HepG2 (cell line): ENCODE measurements at regions not wholly inside any gene's neighbourhood (a gene's known extent, or its start where the extent isn't known, plus 50 kb on each side); places are given as distances from the start of the nearest gene placed in this dataset.

Experiments used
- CBFB ChIP-seq: sonication (generic); formaldehyde crosslinking; IDR thresholded peaks from 2 replicates; pipeline ENCODE4 v1.4.0; 2020; ENCODE audit warnings: missing genetic modification reagents
- POLR2A ChIP-seq, 2 experiments: IDR thresholded peaks; 2 replicates each; pipeline ENCODE4 v1.6.1; 2011; ENCODE audit warnings: low read depth in 2 of 2, low read length in 2 of 2, mild to moderate bottlenecking in 1 of 2, moderate library complexity in 1 of 2; ENCODE audit not compliant: insufficient read depth in 1 of 2
- RFXANK ChIP-seq: IDR thresholded peaks from 2 replicates; pipeline ENCODE4 v1.6.1; 2016
- SKI ChIP-seq: fragments of 450-650 bp; IDR thresholded peaks from one replicate; pipeline ENCODE4 v1.6.1; 2018; ENCODE audit warnings: mild to moderate bottlenecking; ENCODE audit not compliant: partially characterized antibody
- SP5 ChIP-seq: IDR thresholded peaks from 2 replicates; pipeline ENCODE4 v1.6.1; 2016; ENCODE audit warnings: low read depth, borderline replicate concordance
- TF ChIP-seq, protein P1 (sequence below): sonication (generic); formaldehyde crosslinking; IDR thresholded peaks from 2 replicates; pipeline ENCODE4 v1.5.0; 2020; ENCODE audit warnings: mild to moderate bottlenecking, missing genetic modification reagents, moderate library complexity

DNA sequence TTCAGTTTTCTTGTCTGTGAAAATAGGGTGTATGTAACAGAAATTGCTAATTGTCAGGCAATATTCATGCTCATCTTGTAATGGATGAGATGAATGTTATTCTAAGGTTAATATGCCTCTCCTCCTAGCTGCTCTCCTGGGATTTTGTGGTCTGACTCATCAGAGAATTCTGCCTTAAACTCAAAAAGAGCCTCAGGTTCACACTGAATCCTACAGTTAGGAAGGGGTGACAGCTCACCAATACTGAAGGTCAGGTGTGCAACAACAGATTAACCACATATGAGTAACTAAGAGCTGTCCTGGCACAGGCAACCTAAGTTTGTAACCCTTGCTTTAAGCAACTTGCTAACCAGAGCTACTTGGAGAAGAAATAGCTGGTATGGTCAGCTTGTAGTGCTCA lies 197.7 kb downstream of the SPATA18 start:
- TF ChIP-seq POLR2A (IDR thresholded peaks at IDR 0.05; ENCODE audit: insufficient read depth in 1 of 2, low read depth in 2 of 2, low read length in 2 of 2): no peak
- no peak for TF ChIP-seq SKI
- TF ChIP-seq RFXANK (CRISPR knock-in tag): no peak
- TF ChIP-seq SP5: no peak
- TF ChIP-seq, protein P1, sequence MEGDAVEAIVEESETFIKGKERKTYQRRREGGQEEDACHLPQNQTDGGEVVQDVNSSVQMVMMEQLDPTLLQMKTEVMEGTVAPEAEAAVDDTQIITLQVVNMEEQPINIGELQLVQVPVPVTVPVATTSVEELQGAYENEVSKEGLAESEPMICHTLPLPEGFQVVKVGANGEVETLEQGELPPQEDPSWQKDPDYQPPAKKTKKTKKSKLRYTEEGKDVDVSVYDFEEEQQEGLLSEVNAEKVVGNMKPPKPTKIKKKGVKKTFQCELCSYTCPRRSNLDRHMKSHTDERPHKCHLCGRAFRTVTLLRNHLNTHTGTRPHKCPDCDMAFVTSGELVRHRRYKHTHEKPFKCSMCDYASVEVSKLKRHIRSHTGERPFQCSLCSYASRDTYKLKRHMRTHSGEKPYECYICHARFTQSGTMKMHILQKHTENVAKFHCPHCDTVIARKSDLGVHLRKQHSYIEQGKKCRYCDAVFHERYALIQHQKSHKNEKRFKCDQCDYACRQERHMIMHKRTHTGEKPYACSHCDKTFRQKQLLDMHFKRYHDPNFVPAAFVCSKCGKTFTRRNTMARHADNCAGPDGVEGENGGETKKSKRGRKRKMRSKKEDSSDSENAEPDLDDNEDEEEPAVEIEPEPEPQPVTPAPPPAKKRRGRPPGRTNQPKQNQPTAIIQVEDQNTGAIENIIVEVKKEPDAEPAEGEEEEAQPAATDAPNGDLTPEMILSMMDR: no peak
- no peak for TF ChIP-seq CBFB (CRISPR knock-in tag)
